PFSK-1 (cell line): ENCODE measurements at regions not wholly inside any gene's neighbourhood (a gene's known extent, or its start where the extent isn't known, plus 50 kb on each side); places are given as distances from the start of the nearest gene placed in this dataset.

Experiments used
- FOXP2 ChIP-seq: optimal IDR thresholded peaks from 2 replicates; pipeline ENCODE3; 2011; ENCODE audit warnings: borderline replicate concordance, control low read depth, inconsistent platforms; ENCODE audit not compliant: insufficient read depth; ENCODE audit errors: extremely low read length, extremely low read depth
- POLR2AphosphoS5 ChIP-seq: IDR thresholded peaks from 2 replicates; pipeline ENCODE4 v1.6.1; 2012; ENCODE audit warnings: low read depth, mild to moderate bottlenecking, control low read depth, low read length, moderate library complexity
- REST ChIP-seq, 2 experiments: IDR thresholded peaks; 2 replicates each; pipeline versions ENCODE4 v1.6.1 to v1.8.0; 2011 to 2012; ENCODE audit warnings: low read depth in 2 of 2, low read length in 2 of 2, control low read depth in 1 of 2, inconsistent platforms in 1 of 2, mild to moderate bottlenecking in 1 of 2, moderate library complexity in 1 of 2; ENCODE audit not compliant: insufficient read depth in 1 of 2
- SIN3A ChIP-seq: IDR thresholded peaks from 2 replicates; pipeline ENCODE4 v1.6.1; 2012; ENCODE audit warnings: mild to moderate bottlenecking, low read length, moderate library complexity, borderline replicate concordance; ENCODE audit not compliant: insufficient read depth
- TAF1 ChIP-seq: IDR thresholded peaks from 2 replicates; pipeline ENCODE4 v1.6.1; 2012; ENCODE audit warnings: low read length, control low read depth, borderline replicate concordance; ENCODE audit not compliant: insufficient read depth

GRCh38 chr2:187991389-187991788, 300.3 kb upstream of the GULP1 start:
- no peak for TF ChIP-seq REST (IDR thresholded peaks at IDR 0.05; ENCODE audit: insufficient read depth in 1 of 2, low read depth in 2 of 2, low read length in 2 of 2)
- no peak for TF ChIP-seq TAF1
- no peak for TF ChIP-seq POLR2AphosphoS5

GRCh38 chr2:187994464-187995331, 297.0 kb upstream of the GULP1 start:
- TF ChIP-seq FOXP2 (no peak), POLR2AphosphoS5 (no peak), REST (IDR thresholded peaks at IDR 0.05; ENCODE audit: insufficient read depth in 1 of 2, low read depth in 2 of 2, low read length in 2 of 2) (no peak), TAF1 (no peak), SIN3A (no peak)

DNA sequence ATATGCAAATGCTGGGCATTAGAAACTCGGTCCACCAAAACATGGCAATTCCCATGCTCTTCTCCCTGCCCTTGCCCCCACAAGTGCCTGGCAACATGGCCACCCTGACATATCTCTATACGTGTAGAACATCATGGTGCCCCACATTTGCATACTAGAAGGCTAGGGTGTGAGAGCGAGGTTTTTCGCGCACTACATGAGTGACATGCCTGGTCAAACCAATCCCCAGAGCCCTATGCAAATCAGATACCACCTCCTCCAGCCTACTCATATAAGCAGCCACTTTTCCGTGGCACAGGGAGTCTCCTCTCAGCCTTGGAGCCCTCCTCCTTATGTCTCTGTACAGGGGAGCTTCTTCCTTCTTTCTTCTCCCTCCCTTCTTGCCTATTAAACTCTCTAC, 296.1 kb upstream of the GULP1 start:
- TF ChIP-seq POLR2AphosphoS5: no peak
- TF ChIP-seq SIN3A: no peak
- TF ChIP-seq TAF1: no peak
- no peak for TF ChIP-seq FOXP2
- no peak for TF ChIP-seq REST (IDR thresholded peaks at IDR 0.05; ENCODE audit: insufficient read depth in 1 of 2, low read depth in 2 of 2, low read length in 2 of 2)

DNA sequence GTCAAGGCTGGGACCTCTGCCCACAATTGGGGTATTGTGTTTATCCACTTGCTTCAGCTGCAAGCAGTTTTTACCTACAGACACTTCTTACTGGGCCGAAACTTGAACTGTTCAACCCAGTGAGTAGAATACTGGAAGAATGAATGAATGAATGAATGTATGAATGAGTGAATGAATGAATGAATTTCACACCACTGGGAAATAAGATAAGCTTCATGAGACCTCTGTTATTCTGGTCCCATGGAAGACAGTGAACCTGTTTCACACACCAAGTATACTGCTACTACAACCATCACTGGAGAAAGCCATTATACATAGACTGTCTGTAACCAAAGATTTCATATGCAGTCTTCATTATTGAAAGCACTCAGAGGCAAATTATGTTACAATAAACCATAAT, 295.0 kb upstream of the GULP1 start:
- TF ChIP-seq POLR2AphosphoS5: no peak
- TF ChIP-seq SIN3A: no peak
- no peak for TF ChIP-seq FOXP2
- no peak for TF ChIP-seq REST (IDR thresholded peaks at IDR 0.05; ENCODE audit: insufficient read depth in 1 of 2, low read depth in 2 of 2, low read length in 2 of 2)
- TF ChIP-seq TAF1: no peak

DNA sequence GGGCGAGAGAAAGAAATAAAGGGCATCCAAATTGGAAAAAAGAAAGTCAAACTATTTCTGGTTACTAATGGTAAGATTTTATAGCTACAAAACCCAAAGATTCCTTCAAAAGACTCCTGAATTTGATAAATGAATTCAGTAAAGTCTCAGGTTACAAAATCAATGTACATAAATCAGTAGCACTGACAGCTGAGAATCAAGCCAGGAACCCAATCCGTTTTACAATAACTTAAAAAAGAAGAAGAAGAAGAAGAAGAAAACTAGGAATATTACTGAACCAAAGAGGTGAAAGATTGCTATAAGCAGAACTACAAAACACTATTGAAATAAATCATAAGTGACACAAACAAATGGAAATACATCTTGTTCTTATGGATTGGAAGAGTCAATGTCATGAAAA, 291.5 kb upstream of the GULP1 start:
- TF ChIP-seq SIN3A (no peak), POLR2AphosphoS5 (no peak), TAF1 (no peak), FOXP2 (no peak), REST (IDR thresholded peaks at IDR 0.05; ENCODE audit: insufficient read depth in 1 of 2, low read depth in 2 of 2, low read length in 2 of 2) (no peak)
